Hepatocyte (in vitro differentiated cells): ENCODE measurements at regions not wholly inside any gene's neighbourhood (a gene's known extent, or its start where the extent isn't known, plus 50 kb on each side); places are given as distances from the start of the nearest gene placed in this dataset.

Experiments
- DNase-seq: peaks from one replicate; pipeline ENCODE4 v3.0.0-alpha.2; 2016; ENCODE audit warnings: low spot score
- H2AFZ ChIP-seq: fragments of 200-600 bp; sonication (generic); 2 replicates; pipeline ENCODE4 v1.6.0; 2016; ENCODE audit warnings: antibody characterized with exemption, mild to moderate bottlenecking
- H3K27ac ChIP-seq: fragments of 200-600 bp; sonication (generic); 2 replicates; pipeline ENCODE4 v1.5.1; 2016; ENCODE audit warnings: mild to moderate bottlenecking
- H3K27me3 ChIP-seq: fragments of 200-600 bp; sonication (generic); 2 replicates; pipeline ENCODE4 v1.6.1; 2016
- H3K36me3 ChIP-seq: fragments of 200-600 bp; sonication (generic); replicated peaks from 2 replicates; pipeline ENCODE4 v1.5.1; 2016; ENCODE audit warnings: low read depth; ENCODE audit not compliant: insufficient read depth
- H3K4me1 ChIP-seq: fragments of 200-600 bp; sonication (generic); 2 replicates; pipeline ENCODE4 v1.5.1; 2016; ENCODE audit warnings: mild to moderate bottlenecking, moderate library complexity; ENCODE audit not compliant: insufficient read depth
- H3K4me2 ChIP-seq: fragments of 200-600 bp; sonication (generic); 2 replicates; pipeline ENCODE4 v1.6.0; 2016
- H3K4me3 ChIP-seq: fragments of 200-600 bp; sonication (generic); 2 replicates; pipeline ENCODE4 v1.5.1; 2016; ENCODE audit warnings: mild to moderate bottlenecking
- H3K79me2 ChIP-seq: fragments of 200-600 bp; sonication (generic); 2 replicates; pipeline ENCODE4 v1.6.0; 2017; ENCODE audit warnings: mild to moderate bottlenecking
- H3K9me2 ChIP-seq: fragments of 200-600 bp; sonication (generic); replicated peaks from 2 replicates; pipeline ENCODE4 v1.6.0; 2017; ENCODE audit warnings: mild to moderate bottlenecking; ENCODE audit not compliant: insufficient read depth
- H3K9me3 ChIP-seq: fragments of 200-600 bp; sonication (generic); 2 replicates; pipeline ENCODE4 v1.5.1; 2016; ENCODE audit warnings: low read depth, mild to moderate bottlenecking
- H4K20me1 ChIP-seq: fragments of 200-600 bp; sonication (generic); 2 replicates; pipeline ENCODE4 v1.6.0; 2016; ENCODE audit warnings: mild to moderate bottlenecking; ENCODE audit not compliant: insufficient read depth, poor library complexity, severe bottlenecking
- CTCF ChIP-seq: fragments of 200-600 bp; sonication (generic); IDR thresholded peaks from 2 replicates; pipeline ENCODE4 v1.5.1; 2016; ENCODE audit warnings: antibody characterized with exemption, mild to moderate bottlenecking; ENCODE audit not compliant: poor library complexity
- EZH2 ChIP-seq: fragments of 200-600 bp; sonication (generic); IDR thresholded peaks from 2 replicates; pipeline ENCODE4 v1.6.1; 2016; ENCODE audit warnings: antibody characterized with exemption, mild to moderate bottlenecking, borderline replicate concordance
- EZH2phosphoT487 ChIP-seq: fragments of 200-600 bp; sonication (generic); IDR thresholded peaks from one replicate; pipeline ENCODE4 v1.6.1; 2018; ENCODE audit warnings: antibody characterized with exemption, mild to moderate bottlenecking, low read depth, moderate library complexity; ENCODE audit not compliant: unreplicated experiment, severe bottlenecking
- WGBS: methylation state at CpG from one replicate; pipeline ENCODE4 v1.1.6; 2016; ENCODE audit warnings: low lambda C conversion rate; ENCODE audit errors: missing lambda C conversion rate; 5-methylcytosine and 5-hydroxymethylcytosine counted together

DNA sequence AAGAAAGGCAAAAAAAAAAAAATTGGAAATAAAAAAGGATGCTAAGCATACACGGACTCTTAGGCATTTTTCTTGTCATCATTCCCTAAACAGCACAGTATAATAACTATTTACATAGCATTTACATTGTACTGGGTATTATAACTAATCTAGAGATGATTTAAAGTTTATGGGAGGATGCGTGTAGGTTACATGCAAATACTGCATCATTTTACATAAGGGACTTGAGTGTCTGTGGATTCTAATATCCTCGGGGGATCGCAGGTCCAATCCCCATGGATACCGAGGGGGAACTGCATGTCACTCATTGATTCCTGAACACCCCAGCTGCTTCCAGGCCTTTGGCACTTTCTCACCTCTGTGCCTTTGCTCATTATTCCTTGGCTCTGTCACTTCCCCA is 57.8 kb upstream of the SIPA1L2 start:
- Histone ChIP-seq H3K27me3 (no peaks in the 10 kb centered on the region), H3K4me1 (no peaks in the 10 kb centered on the region), H3K4me2 (no peak overlapping the region), H3K79me2 (no peaks in the 10 kb centered on the region), H2AFZ (no peak overlapping the region), H3K9me2 (no peaks in the 10 kb centered on the region), H3K4me3 (no peak overlapping the region), H3K36me3 (no peaks in the 10 kb centered on the region), H3K27ac (no peak overlapping the region), H4K20me1 (no peaks in the 10 kb centered on the region), H3K9me3 (no peaks in the 10 kb centered on the region)
- TF ChIP-seq EZH2 = no peak
- TF ChIP-seq EZH2phosphoT487 = no peak
- no peak for TF ChIP-seq CTCF
- 96% methylated on average over 5 of the region's 5 CpGs for WGBS
- no peak for DNase-seq

DNA sequence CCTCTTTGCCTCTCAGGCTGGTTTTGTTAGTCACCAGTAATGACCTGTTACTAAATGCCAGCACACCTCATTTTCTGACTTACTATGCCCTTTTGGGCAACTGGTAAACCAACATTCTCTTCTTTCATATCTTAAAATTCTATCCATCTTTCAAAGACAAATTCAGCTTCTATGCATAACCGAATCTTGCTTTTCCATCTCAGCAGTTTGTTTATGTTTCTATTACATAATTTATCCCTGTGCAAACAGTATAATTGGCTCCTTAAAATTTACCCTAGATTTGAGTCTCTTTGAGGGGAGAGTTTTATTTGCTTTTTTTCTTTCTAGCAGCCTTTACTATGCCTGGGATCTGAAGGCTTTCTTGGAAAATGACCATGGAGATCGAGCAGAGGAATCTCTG is 58.5 kb upstream of the SIPA1L2 start:
- no peaks in the 10 kb centered on the region for H3K27me3 ChIP-seq
- H2AFZ ChIP-seq = no peak overlapping the region
- H3K4me1 ChIP-seq = no peaks in the 10 kb centered on the region
- H3K79me2 ChIP-seq = no peaks in the 10 kb centered on the region
- H3K4me2 ChIP-seq = no peak overlapping the region
- TF ChIP-seq EZH2 = no peak
- no peak for TF ChIP-seq EZH2phosphoT487
- TF ChIP-seq CTCF = no peak
- H4K20me1 ChIP-seq = no peaks in the 10 kb centered on the region
- H3K9me3 ChIP-seq = no peaks in the 10 kb centered on the region
- H3K4me3 ChIP-seq = no peak overlapping the region
- H3K27ac ChIP-seq = no peak overlapping the region
- H3K36me3 ChIP-seq = no peaks in the 10 kb centered on the region
- DNase-seq = no peak
- no peaks in the 10 kb centered on the region for H3K9me2 ChIP-seq
- 80% methylated on average over 2 of the region's 2 CpGs for WGBS

DNA sequence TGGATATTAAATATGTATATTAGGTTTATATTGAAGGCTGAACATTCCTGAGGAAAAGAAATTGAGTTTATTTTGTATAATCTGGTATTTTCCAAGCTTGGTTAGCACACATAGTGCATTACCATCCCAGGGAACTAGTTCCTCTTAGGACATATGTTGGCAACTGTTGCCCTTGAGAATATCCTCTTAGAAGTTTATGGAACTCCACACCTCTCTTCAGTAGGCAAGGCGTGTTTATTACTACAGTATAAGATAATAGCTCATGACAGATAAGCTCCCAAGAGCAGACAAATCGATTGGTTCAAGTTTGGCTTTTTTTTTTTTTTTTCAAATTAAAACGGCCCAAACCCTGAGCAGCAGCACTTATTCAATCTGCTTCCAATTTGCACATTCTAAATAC is 59.8 kb upstream of the SIPA1L2 start:
- H3K9me3 ChIP-seq = no peaks in the 10 kb centered on the region
- H3K4me3 ChIP-seq = no peak overlapping the region
- no peaks in the 10 kb centered on the region for H3K27me3 ChIP-seq
- H3K79me2 ChIP-seq = no peaks in the 10 kb centered on the region
- peak overlapping the region; percentile 17 for H3K27ac ChIP-seq
- TF ChIP-seq EZH2phosphoT487 = no peak
- no peak for TF ChIP-seq EZH2
- no peaks in the 10 kb centered on the region for H3K4me1 ChIP-seq
- no peaks in the 10 kb centered on the region for H3K9me2 ChIP-seq
- H2AFZ ChIP-seq = no peak overlapping the region
- H4K20me1 ChIP-seq = no peaks in the 10 kb centered on the region
- 41% methylated on average over 3 of the region's 3 CpGs for WGBS
- no peak for DNase-seq
- H3K4me2 ChIP-seq = no peak overlapping the region
- no peaks in the 10 kb centered on the region for H3K36me3 ChIP-seq

- 63% methylated on average over 8 of the region's 8 CpGs for WGBS
- Histone ChIP-seq H3K4me2 (peak overlapping the region; percentile 39), H4K20me1 (no peaks in the 10 kb centered on the region), H3K9me2 (no peaks in the 10 kb centered on the region), H3K4me3 (no peak overlapping the region), H3K9me3 (no peaks in the 10 kb centered on the region), H3K27me3 (no peaks in the 10 kb centered on the region), H3K27ac (peak overlapping the region; percentile 54), H2AFZ (no peak overlapping the region), H3K79me2 (no peaks in the 10 kb centered on the region), H3K4me1 (peaks cover under 1% of the 10 kb centered on the region), H3K36me3 (no peaks in the 10 kb centered on the region)
- TF ChIP-seq EZH2phosphoT487 (no peak), CTCF (no peak), EZH2 (no peak)
- DNase-seq = no peak
These were observed 60.5 kb upstream of the SIPA1L2 start for GRCh38 chr1:232690285-232690935.
